BLaER1 treated with 17β-estradiol and CSF1 and Interleukin-3, amounts not matched to agents 10 nM and 100 nM (cell line): ENCODE measurements at regions not wholly inside any gene's neighbourhood (a gene's known extent, or its start where the extent isn't known, plus 50 kb on each side); places are given as distances from the start of the nearest gene placed in this dataset.
A peak's percentile ranks its signal among the peaks of the same experiment; 100 is the strongest.

ENCODE experiments used
- H3K27ac ChIP-seq, 11 experiments: shearing (Covaris generic); formaldehyde crosslinking; 2 replicates each; pipeline ENCODE4 v1.8.1; 2022
- H3K27me3 ChIP-seq, 11 experiments: shearing (Covaris generic); formaldehyde crosslinking; 2 replicates each; pipeline ENCODE4 v1.8.1; 2022
- H3K36me3 ChIP-seq, 11 experiments: shearing (Covaris generic); formaldehyde crosslinking; 2 replicates each; pipeline ENCODE4 v1.8.1; 2022
- H3K4me1 ChIP-seq, 10 experiments: shearing (Covaris generic); formaldehyde crosslinking; 2 replicates each; pipeline ENCODE4 v1.8.1; 2022
- H3K4me2 ChIP-seq, 11 experiments: shearing (Covaris generic); formaldehyde crosslinking; 2 replicates each; pipeline ENCODE4 v1.8.1; 2022
- H3K4me3 ChIP-seq, 10 experiments: shearing (Covaris generic); formaldehyde crosslinking; 2 replicates each; pipeline ENCODE4 v1.8.1; 2022
- H3K9ac ChIP-seq, 11 experiments: shearing (Covaris generic); formaldehyde crosslinking; 2 replicates each; pipeline ENCODE4 v1.8.1; 2022
- H3K9me3 ChIP-seq, 11 experiments: shearing (Covaris generic); formaldehyde crosslinking; replicated peaks in 1 of 11; 2 replicates each; pipeline ENCODE4 v1.8.1; 2022
- H4K20me1 ChIP-seq, 11 experiments: shearing (Covaris generic); formaldehyde crosslinking; 2 replicates each; pipeline ENCODE4 v1.8.1; 2022
- Cebpa-rat ChIP-seq, 11 experiments: shearing (Covaris generic); IDR thresholded peaks; 2 replicates each; pipeline ENCODE4 v1.8.1; 2022

- Histone ChIP-seq H3K27me3 (no peaks in the 10 kb centered on the region), H3K27ac (no peak overlapping the region), H3K4me2 (no peak overlapping the region), H3K4me3 (no peak overlapping the region), H3K9ac (no peak overlapping the region), H4K20me1 (no peaks in the 10 kb centered on the region), H3K36me3 (no peaks in the 10 kb centered on the region), H3K4me1 (peaks cover 0 to 24% (median 14%) of the 10 kb centered on the region in 10 experiments; a peak in 13 of 20 replicates), H3K9me3 (no peaks in the 10 kb centered on the region)
- no peak for TF ChIP-seq Cebpa-rat (IDR thresholded peaks at IDR 0.05)
Observed at GRCh38 chr20:60558486-60558885, 600.3 kb downstream of the CDH26 start.

- no peak for TF ChIP-seq Cebpa-rat (IDR thresholded peaks at IDR 0.05)
- Histone ChIP-seq H3K27me3 (no peaks in the 10 kb centered on the region), H3K27ac (no peak overlapping the region)
Observed at GRCh38 chr20:60559462-60559861, 601.2 kb downstream of the CDH26 start.

GRCh38 chr20:60561052-60561451 lies 602.8 kb downstream of the CDH26 start:
- H3K4me2 ChIP-seq, result peak overlapping the region in 4 of 11 experiments; percentile 7 to 72 (median 66); a peak in 4 of 22 replicates
- peaks cover 0 to 30% (median 14%) of the 10 kb centered on the region in 10 experiments; a peak in 13 of 20 replicates for H3K4me1 ChIP-seq
- no peak overlapping the region for H3K4me3 ChIP-seq
- no peak for TF ChIP-seq Cebpa-rat (IDR thresholded peaks at IDR 0.05)
- no peaks in the 10 kb centered on the region for H4K20me1 ChIP-seq
- no peaks in the 10 kb centered on the region for H3K27me3 ChIP-seq
- H3K36me3 ChIP-seq, result no peaks in the 10 kb centered on the region
- no peak overlapping the region for H3K27ac ChIP-seq
- H3K9ac ChIP-seq, result no peak overlapping the region
- no peaks in the 10 kb centered on the region for H3K9me3 ChIP-seq

More at GRCh38 chr20:60559462-60559861, 601.2 kb downstream of the CDH26 start:
- peaks cover 0 to 25% (median 14%) of the 10 kb centered on the region in 10 experiments; a peak in 13 of 20 replicates for H3K4me1 ChIP-seq
- H3K4me2 ChIP-seq, result no peak overlapping the region
- H3K9me3 ChIP-seq, result no peaks in the 10 kb centered on the region
- no peaks in the 10 kb centered on the region for H4K20me1 ChIP-seq
- no peak overlapping the region for H3K9ac ChIP-seq
- no peak overlapping the region for H3K4me3 ChIP-seq
- H3K36me3 ChIP-seq, result no peaks in the 10 kb centered on the region

GRCh38 chr20:60565083-60565482 lies 606.9 kb downstream of the CDH26 start:
- peak overlapping the region in 1 of 11 experiments; percentile 12; a peak in 1 of 22 replicates for H3K4me2 ChIP-seq
- no peak overlapping the region for H3K4me3 ChIP-seq

GRCh38 chr20:60565551-60565950 lies 607.3 kb downstream of the CDH26 start:
- peak overlapping the region in 1 of 11 experiments; percentile 12; a peak in 1 of 22 replicates for H3K4me2 ChIP-seq
- H3K27me3 ChIP-seq, result no peaks in the 10 kb centered on the region
- no peak for TF ChIP-seq Cebpa-rat (IDR thresholded peaks at IDR 0.05)

More at GRCh38 chr20:60565083-60565482, 606.9 kb downstream of the CDH26 start:
- Histone ChIP-seq H4K20me1 (no peaks in the 10 kb centered on the region), H3K27me3 (no peaks in the 10 kb centered on the region), H3K36me3 (no peaks in the 10 kb centered on the region), H3K9ac (no peak overlapping the region), H3K27ac (no peak overlapping the region), H3K9me3 (no peaks in the 10 kb centered on the region), H3K4me1 (peaks cover 0 to 30% (median 14%) of the 10 kb centered on the region in 10 experiments; a peak in 13 of 20 replicates)
- no peak for TF ChIP-seq Cebpa-rat (IDR thresholded peaks at IDR 0.05)

GRCh38 chr20:60569116-60569515 lies 610.9 kb downstream of the CDH26 start:
- TF ChIP-seq Cebpa-rat (IDR thresholded peaks at IDR 0.05), result no peak
- no peak overlapping the region for H3K4me3 ChIP-seq
- H3K36me3 ChIP-seq, result no peaks in the 10 kb centered on the region
- H3K9me3 ChIP-seq, result no peaks in the 10 kb centered on the region
- H3K4me2 ChIP-seq, result no peak overlapping the region
- H3K9ac ChIP-seq, result no peak overlapping the region
- peaks cover 0 to 10% (median 0%) of the 10 kb centered on the region in 10 experiments; a peak in 3 of 20 replicates for H3K4me1 ChIP-seq
- H3K27me3 ChIP-seq, result no peaks in the 10 kb centered on the region
- H4K20me1 ChIP-seq, result no peaks in the 10 kb centered on the region
- H3K27ac ChIP-seq, result no peak overlapping the region

More at GRCh38 chr20:60565551-60565950, 607.3 kb downstream of the CDH26 start:
- H3K4me3 ChIP-seq, result no peak overlapping the region
- no peak overlapping the region for H3K27ac ChIP-seq
- no peaks in the 10 kb centered on the region for H3K36me3 ChIP-seq
- no peaks in the 10 kb centered on the region for H4K20me1 ChIP-seq
- peaks cover 0 to 30% (median 14%) of the 10 kb centered on the region in 10 experiments; a peak in 13 of 20 replicates for H3K4me1 ChIP-seq
- no peak overlapping the region for H3K9ac ChIP-seq
- no peaks in the 10 kb centered on the region for H3K9me3 ChIP-seq

- no peaks in the 10 kb centered on the region for H3K9me3 ChIP-seq
- no peak overlapping the region for H3K4me3 ChIP-seq
- no peak overlapping the region for H3K4me2 ChIP-seq
- H3K4me1 ChIP-seq, result peaks cover 0 to 5% (median 0%) of the 10 kb centered on the region in 10 experiments; a peak in 1 of 20 replicates
- H3K27me3 ChIP-seq, result no peaks in the 10 kb centered on the region
- H3K27ac ChIP-seq, result no peak overlapping the region
- no peaks in the 10 kb centered on the region for H4K20me1 ChIP-seq
- no peak for TF ChIP-seq Cebpa-rat (IDR thresholded peaks at IDR 0.05)
- no peak overlapping the region for H3K9ac ChIP-seq
- H3K36me3 ChIP-seq, result no peaks in the 10 kb centered on the region
Observed at GRCh38 chr20:60570481-60571277, 612.5 kb downstream of the CDH26 start.

GRCh38 chr20:60573003-60573680 lies 614.9 kb downstream of the CDH26 start:
- Histone ChIP-seq H3K36me3 (no peaks in the 10 kb centered on the region), H3K27ac (no peak overlapping the region), H3K4me1 (no peaks in the 10 kb centered on the region), H3K4me3 (no peak overlapping the region), H4K20me1 (no peaks in the 10 kb centered on the region), H3K27me3 (no peaks in the 10 kb centered on the region), H3K4me2 (no peak overlapping the region), H3K9ac (no peak overlapping the region), H3K9me3 (no peaks in the 10 kb centered on the region)
- no peak for TF ChIP-seq Cebpa-rat (IDR thresholded peaks at IDR 0.05)

- Histone ChIP-seq H3K27me3 (no peaks in the 10 kb centered on the region), H4K20me1 (no peaks in the 10 kb centered on the region), H3K27ac (no peak overlapping the region), H3K9me3 (no peaks in the 10 kb centered on the region), H3K4me3 (no peak overlapping the region), H3K4me2 (no peak overlapping the region), H3K36me3 (no peaks in the 10 kb centered on the region), H3K9ac (no peak overlapping the region), H3K4me1 (peaks cover 0 to 13% (median 11%) of the 10 kb centered on the region in 10 experiments; a peak in 17 of 20 replicates)
- no peak for TF ChIP-seq Cebpa-rat (IDR thresholded peaks at IDR 0.05)
Observed at GRCh38 chr20:60576236-60576635, 618.0 kb downstream of the CDH26 start.
